Right atrium auricular region (tissue), 2 donors: ENCODE measurements at regions not wholly inside any gene's neighbourhood (a gene's known extent, or its start where the extent isn't known, plus 50 kb on each side); places are given as distances from the start of the nearest gene placed in this dataset.

Source experiments
- DNase-seq: peaks from one replicate; pipeline ENCODE4 v3.0.0-alpha.2; 2019; ENCODE audit warnings: low spot score
- H3K27ac ChIP-seq, 2 donors: fragments of 200-600 bp; sonication (generic); 1 replicate in 1 of 2; 2 replicates in 1 of 2; pipeline ENCODE4 v1.5.1; 2016 to 2019
- H3K27me3 ChIP-seq, 2 donors: fragments of 200-600 bp; sonication (generic); one replicate each; pipeline versions ENCODE4 v1.5.1 to v1.6.0; 2017 to 2019
- H3K36me3 ChIP-seq: fragments of 200-600 bp; sonication (generic); one replicate; pipeline ENCODE4 v1.5.1; 2016
- H3K4me1 ChIP-seq, 2 donors: fragments of 200-600 bp; sonication (generic); one replicate each; pipeline versions ENCODE4 v1.5.1 to v1.6.0; 2017 to 2019
- H3K4me3 ChIP-seq, 2 donors: fragments of 200-600 bp; sonication (generic); 1 replicate in 1 of 2; 2 replicates in 1 of 2; pipeline ENCODE4 v1.5.1; 2017 to 2019; ENCODE audit warnings: mild to moderate bottlenecking in 1 of 2, moderate library complexity in 1 of 2
- H3K9me3 ChIP-seq, 2 donors: fragments of 200-600 bp; sonication (generic); one replicate each; pipeline ENCODE4 v1.5.1; 2019
- TF ChIP-seq, protein P1 (sequence below), 2 donors: fragments of 200-600 bp; sonication (generic); IDR thresholded peaks; one replicate each; pipeline ENCODE4 v1.5.1; 2019; ENCODE audit warnings: antibody characterized with exemption in 2 of 2

- Histone ChIP-seq H3K9me3 (no peaks in the 10 kb centered on the region), H3K4me1 (no peaks in the 10 kb centered on the region), H3K36me3 (no peaks in the 10 kb centered on the region), H3K27me3 (no peaks in the 10 kb centered on the region), H3K27ac (no peak overlapping the region), H3K4me3 (no peak overlapping the region)
- no peak for DNase-seq
- TF ChIP-seq, protein P1, sequence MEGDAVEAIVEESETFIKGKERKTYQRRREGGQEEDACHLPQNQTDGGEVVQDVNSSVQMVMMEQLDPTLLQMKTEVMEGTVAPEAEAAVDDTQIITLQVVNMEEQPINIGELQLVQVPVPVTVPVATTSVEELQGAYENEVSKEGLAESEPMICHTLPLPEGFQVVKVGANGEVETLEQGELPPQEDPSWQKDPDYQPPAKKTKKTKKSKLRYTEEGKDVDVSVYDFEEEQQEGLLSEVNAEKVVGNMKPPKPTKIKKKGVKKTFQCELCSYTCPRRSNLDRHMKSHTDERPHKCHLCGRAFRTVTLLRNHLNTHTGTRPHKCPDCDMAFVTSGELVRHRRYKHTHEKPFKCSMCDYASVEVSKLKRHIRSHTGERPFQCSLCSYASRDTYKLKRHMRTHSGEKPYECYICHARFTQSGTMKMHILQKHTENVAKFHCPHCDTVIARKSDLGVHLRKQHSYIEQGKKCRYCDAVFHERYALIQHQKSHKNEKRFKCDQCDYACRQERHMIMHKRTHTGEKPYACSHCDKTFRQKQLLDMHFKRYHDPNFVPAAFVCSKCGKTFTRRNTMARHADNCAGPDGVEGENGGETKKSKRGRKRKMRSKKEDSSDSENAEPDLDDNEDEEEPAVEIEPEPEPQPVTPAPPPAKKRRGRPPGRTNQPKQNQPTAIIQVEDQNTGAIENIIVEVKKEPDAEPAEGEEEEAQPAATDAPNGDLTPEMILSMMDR (IDR thresholded peaks at IDR 0.05) = no peak
These were observed 538.1 kb upstream of the MAN1A1 start for GRCh38 chr6:119887666-119888065.

DNA sequence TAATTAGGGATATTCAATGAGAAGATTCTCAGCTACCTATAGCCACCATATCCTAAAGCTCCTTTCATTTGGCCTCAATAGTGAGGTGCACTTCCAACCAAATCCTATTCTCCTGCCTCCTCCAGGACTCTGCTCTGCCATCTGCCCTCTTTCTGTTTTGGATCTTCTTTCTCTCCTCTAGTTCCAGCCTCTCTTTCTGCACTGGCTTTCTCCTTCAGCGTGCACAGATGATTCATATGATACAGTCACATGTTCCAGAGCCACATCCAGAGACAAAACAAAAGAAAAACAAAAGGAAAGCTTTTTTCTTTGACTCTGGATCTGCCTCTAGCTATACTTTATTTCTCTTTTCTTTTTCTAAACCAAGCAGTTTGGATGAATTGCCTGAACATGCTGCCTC is 531.9 kb upstream of the MAN1A1 start:
- Histone ChIP-seq H3K4me3 (no peak overlapping the region), H3K27ac (no peak overlapping the region), H3K4me1 (no peaks in the 10 kb centered on the region), H3K9me3 (no peaks in the 10 kb centered on the region), H3K36me3 (no peaks in the 10 kb centered on the region), H3K27me3 (no peaks in the 10 kb centered on the region)
- DNase-seq = no peak
- TF ChIP-seq, protein P1 (IDR thresholded peaks at IDR 0.05) = no peak

GRCh38 chr6:119880840-119881239 is 531.3 kb upstream of the MAN1A1 start:
- no peaks in the 10 kb centered on the region for H3K4me1 ChIP-seq
- H3K27me3 ChIP-seq = no peaks in the 10 kb centered on the region
- no peak for DNase-seq
- TF ChIP-seq, protein P1 (IDR thresholded peaks at IDR 0.05) = no peak
- no peak overlapping the region for H3K4me3 ChIP-seq
- H3K27ac ChIP-seq = no peak overlapping the region
- no peaks in the 10 kb centered on the region for H3K9me3 ChIP-seq
- no peaks in the 10 kb centered on the region for H3K36me3 ChIP-seq

GRCh38 chr6:119879731-119880130 is 530.2 kb upstream of the MAN1A1 start:
- Histone ChIP-seq H3K9me3 (no peaks in the 10 kb centered on the region), H3K4me1 (no peaks in the 10 kb centered on the region), H3K27me3 (no peaks in the 10 kb centered on the region), H3K27ac (no peak overlapping the region), H3K4me3 (no peak overlapping the region), H3K36me3 (no peaks in the 10 kb centered on the region)
- TF ChIP-seq, protein P1 (IDR thresholded peaks at IDR 0.05) = no peak
- DNase-seq = no peak

DNA sequence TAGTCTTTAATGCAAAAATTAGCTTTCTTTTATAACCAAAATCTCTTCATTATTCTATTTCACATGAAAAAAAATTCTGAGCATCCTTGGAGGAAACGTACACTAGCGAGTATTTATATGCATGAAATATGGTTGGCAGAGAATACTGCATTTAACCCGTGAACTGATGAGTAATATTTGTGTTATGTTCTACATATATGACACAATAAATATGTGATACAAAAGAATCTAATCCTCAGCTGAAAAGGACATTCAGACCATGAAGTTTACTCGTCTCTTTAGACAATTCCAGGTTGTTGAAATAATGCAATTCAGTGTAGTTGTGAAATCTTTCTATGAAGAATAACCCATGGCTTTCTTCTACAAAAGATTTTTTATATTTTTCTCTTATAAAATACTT is 524.8 kb upstream of the MAN1A1 start:
- no peak overlapping the region for H3K27ac ChIP-seq
- H3K4me3 ChIP-seq = no peak overlapping the region
- no peak for DNase-seq
- H3K36me3 ChIP-seq = no peaks in the 10 kb centered on the region
- H3K4me1 ChIP-seq = no peaks in the 10 kb centered on the region
- no peaks in the 10 kb centered on the region for H3K9me3 ChIP-seq
- TF ChIP-seq, protein P1 (IDR thresholded peaks at IDR 0.05) = no peak
- H3K27me3 ChIP-seq = no peaks in the 10 kb centered on the region

DNA sequence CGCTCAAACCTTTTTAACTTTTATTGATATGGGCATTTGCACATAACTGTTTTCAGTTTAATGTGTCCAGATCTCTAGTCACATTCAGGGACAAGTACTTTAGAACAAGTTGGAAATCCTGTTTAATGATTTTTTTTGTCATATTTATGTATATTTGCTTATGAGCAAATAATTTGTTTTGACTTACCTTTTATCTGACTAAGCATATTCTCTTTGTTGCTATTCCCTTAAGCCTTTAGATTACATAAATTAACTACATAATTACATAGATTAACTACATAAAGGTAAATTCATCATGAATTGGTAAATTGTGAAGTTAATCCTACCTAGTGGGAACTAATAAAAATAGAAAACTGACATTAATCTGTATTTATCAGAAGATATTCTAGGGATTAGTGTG is 523.5 kb upstream of the MAN1A1 start:
- Histone ChIP-seq H3K4me3 (no peak overlapping the region), H3K27ac (no peak overlapping the region), H3K36me3 (no peaks in the 10 kb centered on the region), H3K9me3 (peaks cover 0 to 2% of the 10 kb centered on the region in 2 donors), H3K27me3 (no peaks in the 10 kb centered on the region), H3K4me1 (no peaks in the 10 kb centered on the region)
- TF ChIP-seq, protein P1 (IDR thresholded peaks at IDR 0.05) = no peak
- DNase-seq = no peak
